NT2/D1 (cell line): ENCODE measurements at regions not wholly inside any gene's neighbourhood (a gene's known extent, or its start where the extent isn't known, plus 50 kb on each side); places are given as distances from the start of the nearest gene placed in this dataset.
A peak's percentile ranks its signal among the peaks of the same experiment; 100 is the strongest.

ENCODE experiments used
- DNase-seq: peaks from one replicate; pipeline ENCODE4 v3.0.0-alpha.2; 2011; ENCODE audit warnings: low read depth, low spot score
- H3K27me3 ChIP-seq: 2 replicates; pipeline ENCODE4 v1.6.0; 2011; ENCODE audit warnings: mild to moderate bottlenecking; ENCODE audit not compliant: insufficient read length, insufficient read depth
- H3K36me3 ChIP-seq: 2 replicates; pipeline ENCODE4 v1.6.1; 2011; ENCODE audit warnings: mild to moderate bottlenecking, low read length, mixed read lengths; ENCODE audit not compliant: insufficient read depth, insufficient read length
- H3K4me1 ChIP-seq: 2 replicates; pipeline ENCODE4 v1.5.1; 2011; ENCODE audit not compliant: insufficient read depth, insufficient read length
- H3K4me3 ChIP-seq: 2 replicates; pipeline ENCODE4 v1.5.1; 2011; ENCODE audit warnings: low read depth; ENCODE audit not compliant: insufficient read length
- H3K9ac ChIP-seq: 2 replicates; pipeline ENCODE4 v1.6.0; 2011; ENCODE audit warnings: low read depth; ENCODE audit not compliant: insufficient read length
- H3K9me3 ChIP-seq: 2 replicates; pipeline ENCODE4 v1.5.1; 2011; ENCODE audit warnings: mild to moderate bottlenecking, low read length; ENCODE audit not compliant: insufficient read depth
- SUZ12 ChIP-seq: IDR thresholded peaks from 2 replicates; pipeline ENCODE4 v1.6.1; 2011; ENCODE audit not compliant: insufficient read length, insufficient read depth; ENCODE audit errors: extremely low read depth
- YY1 ChIP-seq: IDR thresholded peaks from 2 replicates; pipeline ENCODE4 v1.6.1; 2011; ENCODE audit not compliant: insufficient read length, insufficient read depth
- ZNF274 ChIP-seq: IDR thresholded peaks from 2 replicates; pipeline ENCODE4 v1.6.1; 2011; ENCODE audit warnings: mild to moderate bottlenecking, low read depth, low read length

- TF ChIP-seq SUZ12 (no peak), ZNF274 (no peak), YY1 (no peak)
Observed at GRCh38 chr5:97851036-97851435, 668.0 kb upstream of the RIOK2 start.

GRCh38 chr5:97854871-97855762, 672.1 kb upstream of the RIOK2 start:
- Histone ChIP-seq H3K9me3 (no peaks in the 10 kb centered on the region), H3K4me1 (no peaks in the 10 kb centered on the region), H3K9ac (no peak overlapping the region), H3K4me3 (no peak overlapping the region), H3K27me3 (no peaks in the 10 kb centered on the region), H3K36me3 (no peaks in the 10 kb centered on the region)
- TF ChIP-seq SUZ12 (no peak), ZNF274 (no peak), YY1 (no peak)
- peak; percentile 23 for DNase-seq

More at GRCh38 chr5:97851036-97851435, 668.0 kb upstream of the RIOK2 start:
- DNase-seq, result no peak
- Histone ChIP-seq H3K27me3 (no peaks in the 10 kb centered on the region), H3K4me3 (no peak overlapping the region), H3K9me3 (no peaks in the 10 kb centered on the region), H3K4me1 (no peaks in the 10 kb centered on the region), H3K36me3 (no peaks in the 10 kb centered on the region), H3K9ac (no peak overlapping the region)

GRCh38 chr5:97874491-97874890, 691.4 kb upstream of the RIOK2 start:
- no peak overlapping the region for H3K9ac ChIP-seq
- H3K9me3 ChIP-seq, result no peaks in the 10 kb centered on the region
- no peaks in the 10 kb centered on the region for H3K36me3 ChIP-seq
- no peak overlapping the region for H3K4me3 ChIP-seq
- no peaks in the 10 kb centered on the region for H3K4me1 ChIP-seq
- TF ChIP-seq ZNF274 (no peak), YY1 (no peak), SUZ12 (no peak)
- DNase-seq, result no peak
- no peaks in the 10 kb centered on the region for H3K27me3 ChIP-seq

GRCh38 chr5:97876272-97876671, 693.2 kb upstream of the RIOK2 start:
- Histone ChIP-seq H3K27me3 (no peaks in the 10 kb centered on the region), H3K4me3 (no peak overlapping the region), H3K9ac (no peak overlapping the region), H3K9me3 (no peaks in the 10 kb centered on the region), H3K36me3 (no peaks in the 10 kb centered on the region), H3K4me1 (no peaks in the 10 kb centered on the region)
- no peak for DNase-seq
- TF ChIP-seq SUZ12, result no peak
- TF ChIP-seq ZNF274, result no peak
- no peak for TF ChIP-seq YY1

DNA sequence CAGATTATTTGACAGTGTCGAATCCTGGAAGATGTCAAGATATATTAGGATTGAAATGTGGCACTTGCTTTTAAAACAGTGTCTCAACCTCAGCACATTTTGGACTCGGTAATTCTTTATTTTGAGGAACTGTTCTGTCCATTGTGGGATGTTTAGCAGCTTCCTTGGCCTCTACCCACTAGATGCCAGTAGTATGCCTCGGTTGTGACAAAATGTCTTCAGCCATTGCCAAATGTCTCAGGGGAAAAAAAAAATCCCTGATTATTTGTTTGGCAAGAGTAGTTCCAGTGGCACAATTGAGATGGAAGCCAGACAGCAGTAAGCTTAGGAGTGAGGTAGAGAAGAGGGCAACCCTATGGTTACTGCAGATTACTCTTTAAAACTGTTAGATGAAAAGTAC, 694.5 kb upstream of the RIOK2 start:
- H3K27me3 ChIP-seq, result no peaks in the 10 kb centered on the region
- H3K9me3 ChIP-seq, result no peaks in the 10 kb centered on the region
- no peak overlapping the region for H3K9ac ChIP-seq
- DNase-seq, result no peak
- H3K36me3 ChIP-seq, result no peaks in the 10 kb centered on the region
- no peak overlapping the region for H3K4me3 ChIP-seq
- no peak for TF ChIP-seq ZNF274
- no peak for TF ChIP-seq YY1
- TF ChIP-seq SUZ12, result no peak
- no peaks in the 10 kb centered on the region for H3K4me1 ChIP-seq

DNA sequence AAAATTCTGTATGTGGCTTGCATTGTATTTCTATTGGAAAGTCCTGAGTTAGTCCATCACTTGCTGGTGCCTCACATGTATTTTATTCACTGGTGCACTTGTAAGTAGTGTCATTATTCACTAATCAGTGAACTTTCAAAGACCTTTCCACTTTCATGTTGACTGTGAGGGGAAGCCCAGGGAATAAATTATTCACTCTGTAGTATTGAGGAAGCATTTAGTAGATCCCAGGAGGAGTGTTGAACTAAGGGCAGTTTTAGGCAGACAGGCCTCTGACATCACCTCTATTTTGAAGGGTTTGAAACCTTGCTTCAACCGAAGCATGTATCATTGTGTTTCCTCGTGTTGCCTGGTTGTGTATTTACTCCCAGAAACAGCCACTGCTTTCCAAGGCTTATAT, 705.4 kb upstream of the RIOK2 start:
- no peaks in the 10 kb centered on the region for H3K4me1 ChIP-seq
- no peaks in the 10 kb centered on the region for H3K36me3 ChIP-seq
- no peaks in the 10 kb centered on the region for H3K27me3 ChIP-seq
- DNase-seq, result no peak
- no peaks in the 10 kb centered on the region for H3K9me3 ChIP-seq
- TF ChIP-seq YY1 (no peak), ZNF274 (no peak), SUZ12 (no peak)
- no peak overlapping the region for H3K4me3 ChIP-seq
- H3K9ac ChIP-seq, result no peak overlapping the region

- Histone ChIP-seq H3K9me3 (no peaks in the 10 kb centered on the region), H3K36me3 (no peaks in the 10 kb centered on the region), H3K4me3 (no peak overlapping the region), H3K4me1 (no peaks in the 10 kb centered on the region), H3K27me3 (no peaks in the 10 kb centered on the region), H3K9ac (no peak overlapping the region)
- TF ChIP-seq ZNF274 (no peak), YY1 (no peak), SUZ12 (no peak)
- no peak for DNase-seq
Observed at GRCh38 chr5:97891971-97892370, 708.9 kb upstream of the RIOK2 start.

- H3K9ac ChIP-seq, result no peak overlapping the region
- DNase-seq, result no peak
- H3K4me3 ChIP-seq, result no peak overlapping the region
- peaks cover 25% of the 10 kb centered on the region for H3K9me3 ChIP-seq
- no peaks in the 10 kb centered on the region for H3K36me3 ChIP-seq
- no peaks in the 10 kb centered on the region for H3K4me1 ChIP-seq
- TF ChIP-seq ZNF274, result no peak
- TF ChIP-seq SUZ12, result no peak
- no peak for TF ChIP-seq YY1
- H3K27me3 ChIP-seq, result no peaks in the 10 kb centered on the region
Observed at GRCh38 chr5:97903742-97904141, 720.7 kb upstream of the RIOK2 start.
